NCI-H1436 (cell line): ENCODE measurements at regions not wholly inside any gene's neighbourhood (a gene's known extent, or its start where the extent isn't known, plus 50 kb on each side); places are given as distances from the start of the nearest gene placed in this dataset.
"Not testable (repeated sequence)": the region's sequence is repeated elsewhere in the genome, so short reads cannot be mapped to it uniquely, and the experiment has no call there.

Experiments used
- DNase-seq: peaks from one replicate; lab custom pipeline; 2025; lab: John Stamatoyannopoulos, UW

DNA sequence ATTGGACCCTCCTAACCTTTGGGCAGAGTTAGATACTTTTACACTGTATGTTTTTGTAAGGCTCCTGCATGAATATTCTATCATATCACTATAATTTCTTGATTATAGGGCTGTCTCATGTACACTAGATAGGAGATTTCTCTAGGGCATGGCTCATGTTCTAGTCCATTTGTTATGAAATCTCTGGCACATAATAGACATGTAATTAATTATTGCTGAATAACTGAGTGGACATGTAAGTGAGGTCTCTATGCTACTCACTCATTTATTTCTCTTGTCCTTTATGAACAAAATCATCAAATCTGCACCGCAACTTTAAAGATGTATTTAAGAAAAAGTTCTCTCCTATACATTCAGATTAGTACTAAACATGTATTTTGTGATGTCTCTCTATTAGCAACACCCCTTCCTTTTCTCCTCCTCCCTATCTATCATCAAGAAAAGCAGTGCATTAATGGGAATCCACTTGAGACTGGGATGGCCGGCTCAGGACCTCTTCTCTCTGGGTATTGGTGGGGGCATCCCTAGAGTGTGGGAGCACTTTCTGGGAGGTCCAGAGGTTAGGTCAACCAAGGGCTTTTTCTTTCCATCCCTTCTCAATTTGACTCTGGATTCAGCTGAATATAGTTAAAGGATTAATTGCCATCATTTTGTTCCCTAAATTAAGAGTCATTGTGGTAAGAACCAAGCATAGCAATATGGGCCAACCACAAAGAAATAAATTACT is 168.0 kb upstream of the HMGA2 start:
- DNase-seq: no peak

DNA sequence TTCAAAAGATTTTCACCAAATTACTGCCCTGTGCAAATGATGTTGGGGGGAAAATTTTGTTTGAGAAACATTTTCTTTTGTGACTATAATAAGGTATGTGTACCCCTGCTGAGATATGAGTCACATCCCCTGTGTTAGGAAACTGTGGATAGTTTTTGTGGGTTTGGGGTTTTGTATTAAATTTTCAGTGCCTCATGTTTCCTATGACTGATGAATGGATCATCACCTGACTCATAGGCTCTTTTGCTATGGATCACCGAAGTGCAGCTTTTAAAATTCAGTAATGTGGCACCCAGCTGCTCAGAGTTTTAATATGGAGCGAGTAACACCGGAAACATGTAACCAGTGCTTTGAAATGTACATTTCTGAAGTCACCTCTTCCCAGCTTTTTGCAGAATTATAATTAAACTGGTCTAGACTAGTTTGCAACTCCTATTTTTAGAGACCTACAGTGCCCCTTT is 167.4 kb upstream of the HMGA2 start:
- DNase-seq: no peak

DNA sequence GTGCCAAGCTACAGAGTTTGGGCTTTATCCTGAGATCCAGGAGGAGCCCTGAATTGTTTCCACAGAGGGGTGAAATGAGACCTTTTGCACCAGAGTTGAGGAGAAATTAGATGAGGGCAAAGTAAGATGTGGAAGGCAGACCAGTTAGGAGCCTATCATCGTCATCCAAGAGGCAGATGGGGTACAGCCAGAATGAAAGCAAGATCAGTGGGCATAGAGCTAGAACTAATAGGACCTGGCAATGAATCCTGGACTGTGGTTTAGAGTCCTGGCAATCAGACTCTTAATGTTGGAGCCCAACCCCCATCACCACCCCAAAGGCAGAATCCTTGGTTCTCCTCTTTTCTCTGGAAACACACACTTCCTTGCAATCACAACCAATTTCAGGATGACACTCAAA is 166.6 kb upstream of the HMGA2 start:
- no peak for DNase-seq

DNA sequence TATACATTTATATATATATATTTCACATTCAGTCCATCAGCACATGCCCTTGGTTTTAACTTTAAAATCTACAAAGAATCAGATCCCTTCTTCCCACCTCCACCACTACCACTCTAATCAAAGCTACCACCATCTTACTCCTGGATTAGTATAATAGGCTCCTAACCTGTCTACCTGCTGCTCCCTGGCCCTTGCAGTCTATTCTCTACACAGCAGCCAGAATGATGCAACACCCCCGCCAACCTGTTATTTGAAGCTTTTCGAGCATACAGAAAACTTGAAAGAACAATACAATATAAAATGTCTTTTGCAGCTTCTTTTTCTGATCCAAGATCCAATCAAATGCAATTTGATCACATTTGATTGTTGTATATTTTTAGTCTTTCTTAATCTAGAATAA is 165.9 kb upstream of the HMGA2 start:
- no peak for DNase-seq

DNA sequence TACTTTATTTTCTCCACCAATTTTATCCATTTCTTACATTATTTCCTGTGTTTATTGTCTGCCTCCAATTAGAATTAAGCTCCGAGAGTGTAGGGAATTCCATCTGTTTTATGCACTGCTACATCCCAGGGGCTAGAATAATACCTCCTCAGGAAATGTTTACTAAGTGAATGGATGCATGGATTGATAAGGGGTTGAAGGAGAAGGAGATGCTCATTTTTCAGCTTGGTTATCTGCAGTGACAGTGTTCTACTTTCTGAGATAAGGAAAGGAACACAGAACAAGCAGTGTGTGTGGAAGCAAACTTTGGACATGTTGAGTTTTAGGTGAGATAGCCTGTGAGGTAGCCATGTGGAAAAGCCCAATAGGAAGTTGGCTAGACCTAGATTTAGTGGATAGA is 164.6 kb upstream of the HMGA2 start:
- DNase-seq: no peak

DNA sequence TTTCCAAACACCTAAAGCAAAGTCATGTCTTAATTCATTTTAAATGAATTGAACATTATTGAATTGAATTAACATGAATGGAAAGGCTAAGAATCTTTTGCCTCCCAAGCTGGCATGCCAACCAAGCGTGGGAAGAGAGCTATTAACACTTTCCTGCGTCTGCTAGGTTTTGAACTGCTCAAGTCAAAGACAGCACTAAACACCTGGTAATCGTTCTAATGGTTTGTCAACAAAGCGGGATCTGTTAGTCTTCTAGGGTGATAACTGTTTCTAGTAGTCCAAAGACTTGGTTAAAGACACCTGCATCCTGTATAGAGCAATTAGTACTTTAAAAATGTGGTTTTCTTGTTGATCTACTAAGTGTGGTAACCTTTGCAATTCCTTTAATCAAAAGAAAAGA is 164.2 kb upstream of the HMGA2 start:
- DNase-seq: no peak

DNA sequence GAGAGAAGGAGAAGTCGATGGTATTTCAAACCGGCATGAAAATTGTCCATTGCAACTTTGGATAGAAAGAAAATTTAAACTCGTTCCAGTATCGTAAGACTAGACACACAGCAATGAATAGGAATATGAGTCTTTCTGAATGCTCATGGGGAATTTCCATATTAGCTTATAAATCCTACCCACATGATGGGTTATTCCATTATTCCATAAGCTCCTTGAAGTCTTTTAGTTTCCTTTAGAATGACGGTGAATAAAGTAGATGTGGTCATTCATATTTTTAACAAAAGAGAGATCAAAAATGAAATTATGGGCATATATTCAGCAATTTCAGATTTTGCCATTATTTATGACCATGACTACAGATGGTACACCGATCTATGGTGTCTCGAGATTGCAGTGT is 163.4 kb upstream of the HMGA2 start:
- DNase-seq: no peak

DNA sequence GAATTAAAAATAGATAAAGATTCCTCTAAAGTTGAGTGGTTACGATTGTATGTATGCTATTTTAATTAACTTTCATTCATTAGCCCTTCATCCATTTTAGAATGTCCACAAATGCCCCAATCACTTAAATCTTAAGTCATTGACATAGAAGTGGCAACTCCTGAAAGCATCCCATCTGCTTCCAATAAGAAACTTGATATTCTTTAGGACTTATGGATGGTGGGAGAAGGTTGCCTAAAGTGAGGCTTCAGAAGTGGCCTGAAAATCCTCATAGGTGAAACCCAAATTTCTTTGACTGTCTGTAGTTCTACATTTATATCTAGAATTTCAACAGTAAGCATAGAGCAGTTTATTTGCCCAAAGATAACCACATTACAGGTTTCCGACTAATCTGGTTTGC is 161.7 kb upstream of the HMGA2 start:
- DNase-seq: no peak

DNA sequence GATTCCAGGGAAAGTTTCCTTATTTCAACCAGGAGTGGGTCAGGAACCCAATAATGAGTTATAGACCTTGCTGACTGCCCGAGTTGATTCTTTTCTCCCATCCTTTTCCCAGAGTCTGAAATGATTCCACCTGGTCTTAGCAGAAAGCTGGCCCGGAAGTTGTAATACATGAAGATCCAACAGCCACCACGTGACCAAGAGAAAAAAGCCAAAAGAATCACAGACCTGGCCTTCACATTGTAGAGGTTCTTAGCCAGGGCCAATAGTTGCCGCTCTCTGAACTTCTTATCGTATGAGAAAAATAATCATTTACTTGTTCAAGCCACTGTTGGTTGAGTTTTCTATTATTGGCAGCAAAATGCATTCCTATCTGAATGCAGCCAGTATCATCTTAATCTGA is 161.2 kb upstream of the HMGA2 start:
- no peak for DNase-seq

DNA sequence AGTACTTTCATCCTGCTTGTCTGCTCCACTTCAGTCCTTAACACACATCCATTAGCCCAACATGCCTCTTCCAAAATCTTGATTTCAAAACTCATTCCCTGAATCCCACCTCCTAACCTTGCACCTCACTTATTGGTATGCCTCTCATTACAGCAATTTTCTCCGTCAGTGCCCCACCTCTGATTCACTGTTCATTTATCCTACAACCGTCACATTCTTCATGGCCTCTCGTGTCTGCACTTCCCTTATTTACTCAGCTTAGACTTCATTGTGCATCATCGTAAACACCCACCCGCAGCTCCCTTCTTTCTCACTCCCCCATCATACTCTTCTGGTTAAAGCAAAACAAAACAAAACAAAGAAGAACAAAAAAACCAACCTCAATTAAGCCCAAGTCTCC is 160.6 kb upstream of the HMGA2 start:
- DNase-seq: no peak

DNA sequence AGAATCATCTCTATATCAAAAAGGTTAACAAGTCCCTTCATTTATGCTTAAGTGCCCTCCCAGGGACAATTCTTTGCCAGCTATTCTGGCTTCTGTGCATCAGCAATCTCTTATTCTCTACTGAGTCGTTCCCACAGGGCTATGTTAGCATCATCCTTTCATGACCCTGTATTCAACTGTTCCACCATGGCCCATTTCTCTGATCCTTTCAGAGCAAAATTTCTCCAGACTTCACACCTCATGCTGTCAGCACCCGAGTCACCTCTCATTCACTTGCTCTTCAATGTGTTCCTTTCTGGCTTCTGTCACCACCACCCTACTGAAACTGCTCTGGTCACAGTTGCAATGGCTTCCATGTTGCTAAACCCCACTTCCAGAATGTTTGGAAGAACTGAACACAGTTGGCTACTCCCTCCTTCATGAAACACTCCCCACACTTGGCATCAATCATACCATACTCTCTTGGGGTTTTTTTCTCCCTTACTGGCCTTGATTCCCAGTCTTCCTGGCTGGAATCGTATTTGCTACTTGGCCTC is 159.5 kb upstream of the HMGA2 start:
- DNase-seq: no peak

DNA sequence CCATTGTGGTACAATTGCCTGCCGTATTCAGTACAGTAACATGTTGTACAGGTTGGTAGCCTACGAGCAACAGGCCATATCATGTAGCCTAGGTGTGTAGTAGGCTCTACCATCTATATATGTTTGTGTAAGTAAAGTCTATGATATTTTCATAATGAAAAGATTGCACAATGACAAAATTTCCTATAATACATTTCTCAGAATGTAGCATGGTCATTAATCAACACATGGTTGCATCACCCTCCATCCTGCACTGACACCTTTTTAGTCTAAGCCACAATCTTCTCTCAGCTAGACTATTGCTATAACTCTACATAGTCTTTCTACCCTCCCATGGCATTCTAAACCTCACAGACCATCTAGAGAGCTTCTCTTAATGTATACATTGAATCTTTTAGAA is 158.5 kb upstream of the HMGA2 start:
- DNase-seq: no peak

DNA sequence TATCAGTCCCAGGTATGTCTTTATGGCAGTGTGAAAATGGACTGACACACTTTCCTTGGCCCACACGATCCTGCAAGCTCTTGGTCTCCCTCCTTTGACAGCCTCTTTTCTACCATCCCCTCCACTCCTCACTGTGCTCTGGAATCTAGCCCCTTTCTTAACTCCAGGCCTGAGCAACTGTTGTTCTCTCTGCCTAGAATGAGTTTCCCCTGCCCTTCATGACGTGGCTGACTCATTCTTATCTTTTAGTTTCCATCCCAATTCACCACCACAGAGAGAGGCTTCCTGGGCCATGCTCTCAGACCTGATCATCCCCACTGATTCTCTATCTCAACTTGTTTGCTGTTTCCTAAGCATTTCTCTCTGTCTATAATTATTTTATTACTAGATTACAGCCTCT is 157.4 kb upstream of the HMGA2 start:
- DNase-seq: no peak

DNA sequence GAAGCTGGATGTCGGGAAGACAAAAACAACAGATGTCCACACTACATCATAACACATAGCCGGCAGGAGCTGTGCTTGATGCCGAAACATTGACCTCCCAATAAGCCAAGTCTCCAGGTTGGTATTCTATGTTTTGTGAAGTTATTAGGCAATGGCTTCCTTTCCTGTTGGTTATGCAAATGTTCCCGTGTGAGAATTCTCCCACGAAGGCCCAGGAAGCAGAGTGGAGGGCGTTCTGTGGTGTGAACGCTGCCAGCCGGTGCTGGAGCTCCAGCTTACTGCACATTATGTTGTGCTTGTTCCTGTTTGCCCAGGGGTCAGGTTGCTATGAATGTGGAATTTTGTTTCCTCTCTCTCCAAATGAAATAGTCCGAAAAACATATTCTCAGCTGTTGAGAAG is 156.4 kb upstream of the HMGA2 start:
- DNase-seq: no peak

DNA sequence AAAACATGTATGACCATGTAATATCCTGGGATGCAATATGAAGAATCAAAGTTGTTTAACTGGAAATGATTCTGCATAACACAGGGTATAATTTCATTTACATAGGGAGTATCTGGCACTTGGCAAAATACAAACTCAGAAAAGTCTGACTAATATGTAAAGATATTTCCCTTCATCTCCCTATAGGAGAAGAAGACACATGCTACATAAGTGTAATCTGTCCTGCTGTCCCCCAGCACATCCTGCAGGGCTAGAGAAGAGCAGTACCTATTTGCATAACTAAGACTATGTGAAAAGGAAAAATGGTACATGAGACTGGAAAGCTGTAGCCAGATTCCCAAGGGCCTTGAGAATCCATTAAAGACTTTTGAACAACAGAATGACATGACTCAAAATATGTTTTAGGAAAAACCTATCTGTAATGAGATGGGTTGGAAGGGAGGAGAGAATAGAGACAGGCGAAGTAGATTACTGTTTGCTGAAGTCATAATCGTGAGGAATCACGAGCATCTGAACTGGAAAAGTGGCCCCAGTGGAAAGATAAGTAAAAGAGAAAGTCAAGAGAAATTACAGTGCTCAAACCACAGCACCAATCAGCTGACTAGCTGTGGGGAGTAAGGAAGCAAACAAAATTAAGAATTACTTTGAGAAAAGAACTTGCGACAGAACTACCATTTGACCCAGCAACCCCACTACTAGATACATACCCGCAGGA is 155.1 kb upstream of the HMGA2 start:
- no peak for DNase-seq

DNA sequence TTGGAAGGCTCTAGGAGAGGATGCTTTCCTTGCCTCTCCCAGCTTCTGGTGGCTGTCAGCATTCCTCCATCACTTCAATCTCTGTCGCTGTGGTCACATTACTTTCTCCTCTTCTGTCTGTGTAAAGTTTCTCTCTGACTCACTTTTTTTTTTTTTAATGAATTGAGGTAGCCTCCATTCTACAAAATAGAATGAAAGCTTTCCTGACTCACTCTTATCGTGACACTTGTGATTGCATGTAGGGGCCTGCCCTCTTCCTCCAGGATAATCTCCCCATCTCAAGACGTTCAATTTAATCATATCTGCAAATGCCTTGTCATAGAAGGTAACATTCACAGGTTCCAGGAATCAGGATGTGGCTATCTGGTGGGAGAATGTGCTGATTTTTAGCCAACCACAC is 153.5 kb upstream of the HMGA2 start:
- DNase-seq: no peak

DNA sequence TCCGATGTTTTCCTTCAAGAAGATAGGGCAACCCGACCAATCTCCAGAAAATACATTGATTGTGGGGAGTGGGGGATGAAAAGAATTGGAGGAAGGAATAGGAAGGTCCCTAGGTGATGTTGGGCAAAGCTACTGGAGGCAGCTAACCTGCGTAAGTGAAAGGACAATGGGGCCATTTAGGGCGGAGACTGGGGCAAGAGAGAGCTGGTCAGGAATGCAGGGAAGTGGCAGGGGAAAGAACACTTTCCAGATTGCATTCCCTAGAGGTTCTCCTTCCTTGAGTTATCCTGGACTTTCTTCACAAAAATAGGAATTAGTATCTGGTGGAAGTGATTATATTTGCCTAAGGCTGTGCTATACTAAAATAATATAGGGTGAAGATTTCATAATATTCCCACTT is 151.8 kb upstream of the HMGA2 start:
- no peak for DNase-seq

DNA sequence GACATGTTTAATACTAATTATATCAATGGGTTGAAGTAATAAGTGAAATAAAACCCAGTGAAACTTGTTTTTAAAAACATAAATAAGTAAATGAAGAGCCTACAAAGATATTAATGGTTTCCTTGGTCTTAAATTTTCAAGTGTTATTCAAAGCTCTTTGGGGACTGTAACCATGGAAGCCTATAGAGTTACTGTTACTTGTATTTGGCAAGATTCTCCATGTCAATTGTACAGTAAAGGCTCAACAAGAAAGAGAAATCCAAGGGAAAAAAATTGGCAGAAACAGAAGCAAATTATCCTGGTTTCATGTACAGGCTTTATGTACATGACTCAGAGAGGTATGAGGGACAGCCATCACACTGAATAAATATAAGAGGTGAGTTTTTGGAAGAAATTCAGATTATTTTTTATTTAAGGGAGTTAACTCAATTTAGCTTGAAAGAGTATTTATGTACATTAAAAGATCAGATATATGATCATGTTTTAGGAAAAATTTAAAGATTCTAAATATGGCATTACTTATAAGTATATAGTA is 151.1 kb upstream of the HMGA2 start:
- no peak for DNase-seq

DNA sequence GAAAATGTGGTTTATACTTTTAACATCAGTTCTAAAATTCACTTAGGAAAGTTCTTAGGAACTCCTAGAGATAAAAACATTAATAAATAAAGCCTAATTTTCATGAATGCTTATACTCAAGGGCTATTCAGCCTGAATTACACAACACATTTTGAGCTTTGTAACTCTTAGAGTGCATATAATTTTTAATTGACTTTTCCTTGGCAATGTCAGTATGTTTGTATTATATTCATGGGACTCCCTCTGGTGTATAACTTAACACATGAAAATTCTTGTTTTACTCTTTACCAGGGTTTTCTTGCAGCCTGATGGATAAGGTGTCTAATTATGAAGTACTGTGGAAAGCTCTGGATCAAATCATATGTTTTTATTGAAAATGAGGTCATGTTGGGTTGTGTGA is 150.6 kb upstream of the HMGA2 start:
- no peak for DNase-seq

DNA sequence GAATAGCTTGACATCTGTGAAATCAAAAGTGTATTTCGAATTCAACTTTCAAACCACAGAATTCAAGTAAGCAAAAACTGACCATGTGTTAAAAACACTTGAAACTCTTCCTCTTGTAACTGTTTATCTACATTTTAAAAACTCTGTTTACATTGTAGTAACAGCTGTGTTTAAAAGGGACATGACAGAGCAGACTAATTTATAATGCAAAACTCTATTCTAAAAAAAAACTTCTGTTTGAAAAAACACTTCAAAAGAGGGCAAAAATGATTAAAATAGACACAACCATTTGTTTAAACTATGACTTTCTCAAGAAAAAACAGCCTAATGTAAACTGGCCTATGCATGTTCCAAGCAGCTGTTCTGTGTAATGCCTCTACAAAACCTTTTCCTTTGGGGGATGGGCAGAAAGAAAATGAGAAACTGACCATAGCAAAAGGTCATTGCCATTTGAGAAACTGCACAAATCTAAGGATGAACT is 149.1 kb upstream of the HMGA2 start:
- no peak for DNase-seq

DNA sequence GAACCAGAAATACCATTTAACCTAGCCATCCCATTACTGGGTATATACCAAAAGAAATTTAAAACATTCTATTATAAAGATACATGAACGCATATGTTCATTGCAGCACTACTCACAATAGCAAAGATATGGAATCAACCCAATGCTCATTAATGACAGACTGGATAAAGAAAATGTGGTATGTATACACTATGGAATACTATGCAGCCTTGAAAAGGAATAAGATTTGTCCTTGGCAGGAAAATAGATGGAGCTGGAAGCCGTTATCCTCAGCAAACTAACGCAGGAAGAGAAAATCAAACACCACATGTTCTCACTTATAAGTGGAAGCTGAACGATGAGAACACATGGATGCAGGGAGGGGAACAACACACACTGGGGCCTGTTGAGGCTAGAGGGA is 146.1 kb upstream of the HMGA2 start:
- DNase-seq: not testable (repeated sequence)

DNA sequence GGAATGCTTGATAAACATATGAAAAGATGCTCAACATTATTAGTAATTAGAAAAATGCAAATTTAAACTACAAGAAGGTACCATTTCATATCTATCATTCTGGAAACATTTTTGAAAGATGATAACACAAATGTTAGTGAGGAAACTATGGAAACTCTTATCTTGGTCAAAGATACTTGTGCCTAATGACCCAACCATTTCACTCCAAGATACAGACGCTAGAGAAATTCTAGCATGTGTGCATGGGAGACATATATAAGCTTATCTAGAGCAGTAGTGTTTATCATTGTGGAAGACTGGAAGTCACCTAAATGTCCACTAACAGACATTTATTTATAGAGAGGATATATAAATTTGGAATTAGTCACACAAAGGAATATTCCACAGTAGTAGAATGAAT is 143.1 kb upstream of the HMGA2 start:
- no peak for DNase-seq

DNA sequence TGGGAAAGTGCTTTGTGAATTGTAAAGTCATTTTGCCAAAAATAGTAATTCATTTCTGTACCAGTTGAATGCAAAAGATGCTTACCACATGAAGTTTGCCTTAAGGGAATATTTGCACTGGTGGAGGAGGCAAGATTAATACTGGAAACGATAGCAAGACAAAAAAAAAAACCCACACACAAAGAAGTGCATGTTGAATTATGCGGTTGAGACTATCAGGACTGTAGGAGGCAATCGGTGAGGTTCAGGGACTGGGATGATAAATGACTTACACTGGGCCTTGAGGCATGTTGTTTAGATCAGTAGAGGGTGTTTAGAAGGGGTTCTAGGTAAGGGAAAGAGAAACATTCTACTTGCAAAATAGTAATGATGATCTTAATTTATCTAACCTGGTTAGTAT is 142.2 kb upstream of the HMGA2 start:
- DNase-seq: no peak
